OCI-LY3 (cell line): ENCODE measurements at regions not wholly inside any gene's neighbourhood (a gene's known extent, or its start where the extent isn't known, plus 50 kb on each side); places are given as distances from the start of the nearest gene placed in this dataset.

Experiments
- H2AFZ ChIP-seq: fragments of 200-600, 300-600 bp; shearing (Covaris generic); 2 replicates; pipeline ENCODE4 v1.6.0; 2014; ENCODE audit warnings: antibody characterized with exemption, low read depth, low read length
- H3K27ac ChIP-seq: fragments of 200-600, 300-600 bp; sonication (generic); 2 replicates; pipeline ENCODE4 v1.5.1; 2014; ENCODE audit warnings: mild to moderate bottlenecking, low read length, moderate library complexity, mixed read lengths
- H3K27me3 ChIP-seq: fragments of 200-600, 300-600 bp; sonication (generic); 2 replicates; pipeline ENCODE4 v1.6.1; 2014; ENCODE audit warnings: low read depth, low read length, mixed read lengths
- H3K36me3 ChIP-seq: fragments of 200-600, 300-600 bp; sonication (generic); replicated peaks from 2 replicates; pipeline ENCODE3; 2014; ENCODE audit warnings: low read depth, low read length, mixed read lengths
- H3K4me1 ChIP-seq: fragments of 300-600, 200-600 bp; sonication (generic); 2 replicates; pipeline ENCODE4 v1.6.1; 2014; ENCODE audit warnings: low read length, mixed read lengths
- H3K4me2 ChIP-seq: fragments of 200-600, 300-600 bp; sonication (generic); 2 replicates; pipeline ENCODE4 v1.6.1; 2014; ENCODE audit warnings: low read length, mixed read lengths
- H3K4me3 ChIP-seq: fragments of 300-600, 200-600 bp; sonication (generic); 2 replicates; pipeline ENCODE4 v1.5.1; 2014; ENCODE audit warnings: antibody characterized with exemption, mild to moderate bottlenecking, low read length, moderate library complexity
- H3K79me2 ChIP-seq: fragments of 300-600, 200-600 bp; shearing (Covaris generic); 2 replicates; pipeline ENCODE4 v1.6.1; 2014; ENCODE audit warnings: mild to moderate bottlenecking, low read length, mixed read lengths
- H3K9ac ChIP-seq: fragments of 300-600, 200-600 bp; shearing (Covaris generic); 2 replicates; pipeline ENCODE4 v1.6.0; 2014; ENCODE audit warnings: mild to moderate bottlenecking, low read length, moderate library complexity
- H3K9me3 ChIP-seq: fragments of 200-600, 300-600 bp; shearing (Covaris generic); 2 replicates; pipeline ENCODE4 v1.6.1; 2014; ENCODE audit warnings: low read length, mixed read lengths; ENCODE audit not compliant: insufficient read depth
- H4K20me1 ChIP-seq: fragments of 200-600, 300-600 bp; sonication (generic); 2 replicates; pipeline ENCODE4 v1.6.1; 2016; ENCODE audit warnings: low read length, mixed read lengths; ENCODE audit not compliant: insufficient read depth
- CTCF ChIP-seq: fragments of 200-600, 300-600 bp; sonication (generic); IDR thresholded peaks from 2 replicates; pipeline ENCODE4 v1.5.1; 2014; ENCODE audit warnings: antibody characterized with exemption, low read length, low read depth
- EZH2phosphoT487 ChIP-seq: fragments of 200-600 bp; shearing (Covaris generic); IDR thresholded peaks from 2 replicates; pipeline ENCODE4 v1.6.1; 2018; ENCODE audit warnings: antibody characterized with exemption, mixed run types, low read depth

GRCh38 chr1:170819781-170820180 is 115.6 kb upstream of the MROH9 start:
- Histone ChIP-seq H2AFZ (no peak overlapping the region), H3K9ac (no peak overlapping the region), H3K79me2 (no peaks in the 10 kb centered on the region), H3K27ac (no peak overlapping the region), H3K27me3 (no peaks in the 10 kb centered on the region), H3K9me3 (no peaks in the 10 kb centered on the region), H3K4me2 (no peak overlapping the region), H4K20me1 (no peaks in the 10 kb centered on the region), H3K36me3 (no peaks in the 10 kb centered on the region), H3K4me3 (no peak overlapping the region), H3K4me1 (no peaks in the 10 kb centered on the region)
- TF ChIP-seq CTCF (no peak), EZH2phosphoT487 (no peak)

- Histone ChIP-seq H3K9me3 (no peaks in the 10 kb centered on the region), H3K36me3 (no peaks in the 10 kb centered on the region), H4K20me1 (no peaks in the 10 kb centered on the region), H2AFZ (no peak overlapping the region), H3K4me2 (no peak overlapping the region), H3K27me3 (no peaks in the 10 kb centered on the region), H3K4me1 (no peaks in the 10 kb centered on the region), H3K4me3 (no peak overlapping the region), H3K79me2 (no peaks in the 10 kb centered on the region), H3K27ac (no peak overlapping the region), H3K9ac (no peak overlapping the region)
- TF ChIP-seq CTCF (no peak), EZH2phosphoT487 (no peak)
Measured at GRCh38 chr1:170823120-170823519, 112.2 kb upstream of the MROH9 start.

GRCh38 chr1:170831276-170831675 is 104.1 kb upstream of the MROH9 start:
- no peak overlapping the region for H3K27ac ChIP-seq
- no peaks in the 10 kb centered on the region for H3K36me3 ChIP-seq
- H3K4me1 ChIP-seq, result no peaks in the 10 kb centered on the region
- H3K9me3 ChIP-seq, result no peaks in the 10 kb centered on the region
- no peak overlapping the region for H2AFZ ChIP-seq
- no peak for TF ChIP-seq EZH2phosphoT487
- no peak for TF ChIP-seq CTCF
- H3K9ac ChIP-seq, result no peak overlapping the region
- no peak overlapping the region for H3K4me2 ChIP-seq
- no peaks in the 10 kb centered on the region for H3K79me2 ChIP-seq
- no peak overlapping the region for H3K4me3 ChIP-seq
- no peaks in the 10 kb centered on the region for H3K27me3 ChIP-seq
- H4K20me1 ChIP-seq, result no peaks in the 10 kb centered on the region

- TF ChIP-seq EZH2phosphoT487, result no peak
- TF ChIP-seq CTCF, result no peak
- H3K4me1 ChIP-seq, result no peaks in the 10 kb centered on the region
- H3K27me3 ChIP-seq, result no peaks in the 10 kb centered on the region
- no peaks in the 10 kb centered on the region for H3K79me2 ChIP-seq
- no peak overlapping the region for H3K4me3 ChIP-seq
- no peaks in the 10 kb centered on the region for H4K20me1 ChIP-seq
- H3K9ac ChIP-seq, result no peak overlapping the region
- H3K27ac ChIP-seq, result no peak overlapping the region
- no peak overlapping the region for H2AFZ ChIP-seq
- H3K36me3 ChIP-seq, result no peaks in the 10 kb centered on the region
- H3K9me3 ChIP-seq, result no peaks in the 10 kb centered on the region
- no peak overlapping the region for H3K4me2 ChIP-seq
Measured at GRCh38 chr1:170836141-170836540, 99.2 kb upstream of the MROH9 start.
